ENCODE measurements at regions not wholly inside any gene's neighbourhood (a gene's known extent, or its start where the extent isn't known, plus 50 kb on each side); places are given as distances from the start of the nearest gene placed in this dataset.

- ATAC-seq: no peak
- Histone ChIP-seq H3K27ac (no peak overlapping the region), H3K27me3 (ENCODE audit: low read depth) (no peaks in the 10 kb centered on the region), H3K4me3 (no peak overlapping the region), H3K9me3 (no peaks in the 10 kb centered on the region), H3K36me3 (no peaks in the 10 kb centered on the region), H3K4me1 (peaks cover 12% of the 10 kb centered on the region)
- DNase-seq: no peak
- TF ChIP-seq CTCF (IDR thresholded peaks at IDR 0.05): no peak
- intact Hi-C loops (cut with DNase I): no loop called here
These were observed 68.6 kb upstream of the GDF10 start for GRCh38 chr10:47231414-47231813.

- no peaks in the 10 kb centered on the region for H3K9me3 ChIP-seq
- no peaks in the 10 kb centered on the region for H3K27me3 ChIP-seq (ENCODE audit: low read depth)
- H3K4me3 ChIP-seq: no peak overlapping the region
- peaks cover 12% of the 10 kb centered on the region for H3K4me1 ChIP-seq
- intact Hi-C loops (cut with DNase I): no loop called here
- TF ChIP-seq CTCF (IDR thresholded peaks at IDR 0.05): no peak
- no peak for ATAC-seq
- H3K27ac ChIP-seq: no peak overlapping the region
- no peak for DNase-seq
- no peaks in the 10 kb centered on the region for H3K36me3 ChIP-seq
These were observed 66.4 kb upstream of the GDF10 start for GRCh38 chr10:47233631-47234030.

- ATAC-seq: no peak
These were observed 64.5 kb upstream of the GDF10 start for GRCh38 chr10:47235484-47235883.

GRCh38 chr10:47237316-47238260 lies 62.4 kb upstream of the GDF10 start:
- Histone ChIP-seq H3K4me3 (no peak overlapping the region), H3K27ac (no peak overlapping the region), H3K9me3 (no peaks in the 10 kb centered on the region), H3K36me3 (no peaks in the 10 kb centered on the region), H3K4me1 (peaks cover 4% of the 10 kb centered on the region), H3K27me3 (ENCODE audit: low read depth) (no peaks in the 10 kb centered on the region)
- ATAC-seq (no peak), DNase-seq (no peak)
- intact Hi-C loops (cut with DNase I): no loop called here
- no peak for TF ChIP-seq CTCF (IDR thresholded peaks at IDR 0.05)

More at GRCh38 chr10:47235484-47235883, 64.5 kb upstream of the GDF10 start:
- TF ChIP-seq CTCF (IDR thresholded peaks at IDR 0.05): no peak
- DNase-seq: no peak
- no peaks in the 10 kb centered on the region for H3K27me3 ChIP-seq (ENCODE audit: low read depth)
- H3K27ac ChIP-seq: no peak overlapping the region
- H3K4me3 ChIP-seq: no peak overlapping the region
- H3K36me3 ChIP-seq: no peaks in the 10 kb centered on the region
- no peaks in the 10 kb centered on the region for H3K9me3 ChIP-seq
- H3K4me1 ChIP-seq: peaks cover 5% of the 10 kb centered on the region
- intact Hi-C loops (cut with DNase I): no loop called here

DNA sequence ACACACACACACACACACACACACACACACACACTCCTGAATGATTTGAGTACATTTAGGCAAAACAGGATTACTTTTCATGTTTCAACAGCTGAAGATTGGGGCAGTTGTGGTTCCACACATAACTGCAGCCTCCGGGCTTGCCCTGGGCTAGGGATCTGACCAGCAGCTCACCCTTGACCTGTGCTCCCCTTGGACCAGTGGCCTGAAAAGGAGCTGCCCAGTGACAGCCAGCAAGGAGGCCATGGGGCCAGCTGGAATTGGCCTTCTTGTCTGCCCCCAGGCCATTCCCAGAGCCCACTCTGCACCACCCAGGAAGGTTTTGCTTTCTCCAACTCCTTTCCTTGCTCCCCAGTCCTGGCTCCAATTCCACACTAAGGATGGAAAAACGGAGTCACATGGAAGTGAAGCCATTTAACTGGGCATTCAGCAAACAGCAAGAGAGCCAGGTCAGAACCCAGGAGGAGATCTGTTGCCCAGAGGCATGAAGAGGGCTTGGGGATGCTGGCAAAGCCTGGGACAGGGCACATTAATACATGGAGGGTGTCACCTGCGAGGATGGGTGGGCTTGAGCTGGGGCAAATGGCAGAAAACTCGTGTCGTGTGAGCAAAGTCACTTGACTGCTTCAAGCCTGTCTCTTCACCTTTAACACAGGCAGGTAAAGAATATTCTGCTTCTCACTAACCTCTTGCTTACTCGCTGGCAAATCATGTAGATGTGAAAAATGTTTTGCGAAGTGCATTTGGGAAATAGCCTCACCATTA lies 61.5 kb upstream of the GDF10 start:
- Histone ChIP-seq H3K4me3 (no peak overlapping the region), H3K9me3 (no peaks in the 10 kb centered on the region), H3K36me3 (no peaks in the 10 kb centered on the region), H3K27ac (no peak overlapping the region), H3K4me1 (peaks cover 4% of the 10 kb centered on the region), H3K27me3 (ENCODE audit: low read depth) (no peaks in the 10 kb centered on the region)
- intact Hi-C loops (cut with DNase I): no loop called here
- DNase-seq: no peak
- ATAC-seq: no peak
- no peak for TF ChIP-seq CTCF (IDR thresholded peaks at IDR 0.05)
